Uterus (tissue), 2 donors: ENCODE measurements at regions not wholly inside any gene's neighbourhood (a gene's known extent, or its start where the extent isn't known, plus 50 kb on each side); places are given as distances from the start of the nearest gene placed in this dataset.

Experiments
- POLR2A ChIP-seq, 2 donors: fragments of 450-650 bp; IDR thresholded peaks; one replicate each; pipeline ENCODE4 v1.6.1; 2016; ENCODE audit warnings: antibody characterized with exemption in 2 of 2, mild to moderate bottlenecking in 1 of 2, moderate library complexity in 1 of 2
- TF ChIP-seq, protein P1 (sequence below), 4 experiments: fragments of 200-600 bp in 2 of 4; fragments of 450-650 bp in 2 of 4; sonication (generic) in 2 of 4; IDR thresholded peaks; one replicate each; pipeline ENCODE4 v1.5.1; 2016 to 2019; ENCODE audit warnings: antibody characterized with exemption in 4 of 4, mild to moderate bottlenecking in 2 of 4, moderate library complexity in 1 of 4

GRCh38 chr9:100731557-100731956 lies 153.7 kb downstream of the CAVIN4 start:
- TF ChIP-seq, protein P1, sequence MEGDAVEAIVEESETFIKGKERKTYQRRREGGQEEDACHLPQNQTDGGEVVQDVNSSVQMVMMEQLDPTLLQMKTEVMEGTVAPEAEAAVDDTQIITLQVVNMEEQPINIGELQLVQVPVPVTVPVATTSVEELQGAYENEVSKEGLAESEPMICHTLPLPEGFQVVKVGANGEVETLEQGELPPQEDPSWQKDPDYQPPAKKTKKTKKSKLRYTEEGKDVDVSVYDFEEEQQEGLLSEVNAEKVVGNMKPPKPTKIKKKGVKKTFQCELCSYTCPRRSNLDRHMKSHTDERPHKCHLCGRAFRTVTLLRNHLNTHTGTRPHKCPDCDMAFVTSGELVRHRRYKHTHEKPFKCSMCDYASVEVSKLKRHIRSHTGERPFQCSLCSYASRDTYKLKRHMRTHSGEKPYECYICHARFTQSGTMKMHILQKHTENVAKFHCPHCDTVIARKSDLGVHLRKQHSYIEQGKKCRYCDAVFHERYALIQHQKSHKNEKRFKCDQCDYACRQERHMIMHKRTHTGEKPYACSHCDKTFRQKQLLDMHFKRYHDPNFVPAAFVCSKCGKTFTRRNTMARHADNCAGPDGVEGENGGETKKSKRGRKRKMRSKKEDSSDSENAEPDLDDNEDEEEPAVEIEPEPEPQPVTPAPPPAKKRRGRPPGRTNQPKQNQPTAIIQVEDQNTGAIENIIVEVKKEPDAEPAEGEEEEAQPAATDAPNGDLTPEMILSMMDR (IDR thresholded peaks at IDR 0.05): no peak
- TF ChIP-seq POLR2A (IDR thresholded peaks at IDR 0.05): no peak
